ENCODE measurements at regions not wholly inside any gene's neighbourhood (a gene's known extent, or its start where the extent isn't known, plus 50 kb on each side); places are given as distances from the start of the nearest gene placed in this dataset.

GRCh38 chr10:57026307-57026706 is 665.2 kb upstream of the ZWINT start:
- TF ChIP-seq CTCF (IDR thresholded peaks at IDR 0.05): no peak
- TF ChIP-seq REST (IDR thresholded peaks at IDR 0.05; ENCODE audit: insufficient read depth in 1 of 2, low read depth in 2 of 2, low read length in 1 of 2): no peak
- TF ChIP-seq TCF7L2 (IDR thresholded peaks at IDR 0.05; ENCODE audit: low read depth, low read length): no peak
- no peak for TF ChIP-seq POLR2AphosphoS5 (IDR thresholded peaks at IDR 0.05; ENCODE audit: low read depth, low read length)

Measured in Panc1 (cell line).